NCI-H1694 (cell line): ENCODE measurements at regions not wholly inside any gene's neighbourhood (a gene's known extent, or its start where the extent isn't known, plus 50 kb on each side); places are given as distances from the start of the nearest gene placed in this dataset.
"Not testable (repeated sequence)": the region's sequence is repeated elsewhere in the genome, so short reads cannot be mapped to it uniquely, and the experiment has no call there.

Source experiments
- DNase-seq: peaks from one replicate; lab custom pipeline; 2025; lab: John Stamatoyannopoulos, UW

DNA sequence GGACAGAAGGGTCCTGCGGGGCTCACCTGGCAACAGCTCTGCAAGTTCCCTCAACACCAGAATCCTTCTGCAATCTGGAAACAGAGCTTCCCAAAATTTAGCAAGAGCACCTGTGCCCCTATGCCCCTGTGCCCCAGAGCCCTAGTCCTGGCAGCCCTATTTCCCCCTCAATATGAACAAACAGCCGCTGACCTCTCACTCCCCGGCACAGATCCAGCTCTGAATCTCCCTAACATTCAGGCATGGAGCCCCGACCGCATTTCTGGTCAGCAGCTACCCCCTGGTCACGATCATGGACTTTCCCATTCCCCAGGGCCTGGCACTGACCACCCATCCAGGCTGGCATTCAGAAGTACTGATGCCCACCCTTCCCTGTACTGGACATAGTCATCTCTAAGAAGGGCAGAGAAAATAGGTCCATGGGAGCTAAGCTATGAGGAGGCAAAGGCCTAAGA, 110.8 kb upstream of the SMURF2 start:
- DNase-seq, result no peak

GRCh38 chr17:64771980-64772844, 110.1 kb upstream of the SMURF2 start:
- no peak for DNase-seq

GRCh38 chr17:64769712-64770111, 107.6 kb upstream of the SMURF2 start:
- no peak for DNase-seq

DNA sequence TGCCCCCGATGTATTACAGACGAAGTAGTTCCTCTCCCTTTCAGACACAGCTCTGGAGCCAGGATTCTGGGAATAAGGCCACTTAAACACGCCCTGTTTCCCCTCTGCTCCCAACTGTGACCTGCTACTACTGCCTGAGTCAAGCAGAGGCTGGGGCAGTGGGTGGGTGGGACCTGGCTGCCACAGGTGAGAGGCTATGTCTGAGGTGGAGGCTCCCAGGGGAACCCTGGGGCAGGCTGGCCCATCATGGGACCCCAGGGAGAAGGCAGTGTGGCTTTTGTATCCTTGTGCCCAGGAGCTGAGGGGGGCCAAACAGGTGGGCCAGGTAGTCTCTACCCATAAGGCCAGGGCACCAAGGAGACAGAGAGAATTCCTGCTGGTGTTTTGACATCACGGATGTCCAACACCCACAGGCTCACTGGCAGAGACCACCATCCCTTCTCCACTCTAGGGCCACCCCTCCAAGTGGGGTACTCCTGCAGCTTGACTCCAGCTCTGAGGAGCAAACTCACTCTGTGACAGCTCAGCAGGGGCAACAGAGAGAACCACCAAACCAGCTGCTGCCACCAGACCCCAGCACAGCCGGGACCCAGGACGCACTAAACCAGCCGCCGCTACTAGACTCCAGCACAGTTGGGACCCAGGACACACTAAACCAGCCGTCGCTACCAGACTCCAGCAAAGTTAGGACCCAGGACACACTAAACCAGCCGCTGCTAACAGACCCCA, 105.3 kb upstream of the SMURF2 start:
- no peak for DNase-seq

- DNase-seq, result no peak
These were observed 103.2 kb upstream of the SMURF2 start for GRCh38 chr17:64765191-64765889.

DNA sequence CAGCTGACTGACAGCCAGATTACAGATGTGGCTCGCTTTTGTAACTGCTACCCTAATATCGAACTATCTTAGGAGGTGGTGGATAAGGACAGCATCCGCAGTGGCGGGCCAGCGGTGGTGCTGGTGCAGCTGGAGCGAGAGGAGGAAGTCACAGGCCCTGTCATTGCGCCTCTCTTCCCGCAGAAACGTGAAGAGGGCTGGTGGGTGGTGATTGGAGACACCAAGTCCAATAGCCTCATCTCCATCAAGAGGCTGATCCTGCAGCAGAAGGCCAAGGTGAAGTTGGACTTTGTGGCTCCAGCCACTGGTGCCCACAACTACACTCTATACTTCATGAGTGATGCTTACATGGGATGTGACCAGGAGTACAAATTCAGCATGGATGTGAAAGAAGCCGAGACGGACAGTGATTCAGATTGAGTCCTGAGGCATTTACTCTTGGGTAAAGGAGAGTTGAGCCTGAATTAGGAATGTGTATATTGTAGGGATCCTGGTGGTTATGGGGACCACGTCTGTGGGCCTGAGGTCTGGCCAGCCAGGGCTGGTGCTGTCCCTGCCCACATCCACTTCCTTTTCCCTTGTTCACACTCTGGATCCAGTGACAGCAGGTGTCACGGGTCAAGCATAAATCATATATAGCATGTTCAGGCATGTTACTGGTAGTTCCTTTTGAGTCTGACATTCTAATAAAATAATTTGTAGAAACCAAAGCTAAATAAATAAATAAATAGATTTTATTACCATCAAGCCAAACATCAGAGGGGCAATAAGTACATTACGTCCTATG, 89.0 kb upstream of the SMURF2 start:
- DNase-seq, result no peak

GRCh38 chr17:64750478-64750877, 88.4 kb upstream of the SMURF2 start:
- no peak for DNase-seq

- no peak for DNase-seq
These were observed 87.2 kb upstream of the SMURF2 start for GRCh38 chr17:64749306-64749705.

GRCh38 chr17:64747938-64748540, 85.9 kb upstream of the SMURF2 start:
- DNase-seq, result no peak

DNA sequence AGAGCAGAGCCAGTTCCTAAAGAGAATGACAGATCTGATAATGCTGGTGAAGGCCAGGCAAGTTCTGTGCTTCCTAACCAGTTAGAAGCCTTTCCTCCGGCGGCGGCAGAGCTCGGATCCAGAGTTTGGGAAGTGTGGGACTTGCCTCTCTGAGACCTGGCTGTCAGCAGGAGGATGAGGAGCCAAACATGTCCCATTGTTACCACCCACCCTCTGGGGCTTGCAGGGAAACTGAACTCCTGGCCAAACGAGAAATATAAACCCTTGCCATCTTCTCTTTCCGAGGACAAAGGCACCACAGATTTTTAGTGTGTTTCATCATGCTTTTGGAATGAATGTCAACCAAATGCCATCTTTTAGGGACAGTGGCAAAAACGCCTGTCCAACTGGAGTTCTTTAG, 80.2 kb upstream of the SMURF2 start:
- DNase-seq, result no peak

- DNase-seq, result not testable (repeated sequence)
These were observed 79.8 kb upstream of the SMURF2 start for GRCh38 chr17:64741916-64742315.

GRCh38 chr17:64741038-64741641, 79.0 kb upstream of the SMURF2 start:
- no peak for DNase-seq

- DNase-seq, result no peak
These were observed 77.4 kb upstream of the SMURF2 start for GRCh38 chr17:64739316-64740058.

- peak; percentile 29 for DNase-seq
These were observed 74.8 kb upstream of the SMURF2 start for GRCh38 chr17:64736804-64737492.

GRCh38 chr17:64732336-64733006, 70.4 kb upstream of the SMURF2 start:
- no peak for DNase-seq

GRCh38 chr17:64730023-64730422, 67.9 kb upstream of the SMURF2 start:
- DNase-seq, result not testable (repeated sequence)

DNA sequence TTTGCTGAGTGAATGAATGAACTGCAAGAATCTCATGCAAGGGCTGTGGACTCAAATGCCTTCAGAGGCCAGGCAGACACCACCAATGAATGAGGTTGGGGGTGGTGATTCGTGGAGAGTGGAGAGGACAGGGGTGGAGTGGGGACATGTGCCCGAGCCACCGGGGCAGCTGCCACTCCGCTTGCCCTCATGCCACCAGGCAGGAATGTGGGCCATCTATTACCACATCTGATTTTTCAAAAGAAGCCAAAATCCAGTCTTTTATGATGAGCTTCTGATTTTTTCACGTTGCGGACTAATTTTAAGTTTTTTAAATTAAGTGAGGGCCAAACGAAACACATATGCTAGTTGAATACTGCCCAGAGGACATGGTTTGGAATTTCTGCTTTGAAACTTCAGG, 67.1 kb upstream of the SMURF2 start:
- no peak for DNase-seq

- no peak for DNase-seq
These were observed 66.1 kb upstream of the SMURF2 start for GRCh38 chr17:64728041-64728695.
